HCT116 (cell line): ENCODE measurements at regions not wholly inside any gene's neighbourhood (a gene's known extent, or its start where the extent isn't known, plus 50 kb on each side); places are given as distances from the start of the nearest gene placed in this dataset.

Experiments used
- ATAC-seq: fragments of 200-7000 bp; cut with Tn5 transposase; 2 replicates; pipeline ENCODE4 v1.9.1; 2020; ENCODE audit warnings: mild to moderate bottlenecking, moderate library complexity
- BruUV-seq: library from RNA; stranded (reverse); fragments of 400-500 nt; replicated peaks from 2 replicates; lab custom pipeline; 2021; lab: Mats Ljungman, UMichigan
- CTCF ChIA-PET: fragments of 300-600 bp; sonication (Branson Sonifier 250); formaldehyde crosslinking; loops from one replicate; lab custom pipeline; 2021; ENCODE audit warnings: antibody characterized with exemption; lab: Charles Lee
- POLR2A ChIA-PET: fragments of 300-600, 350-600 bp; sonication (Branson Sonifier 250); formaldehyde crosslinking; loops from one replicate; lab custom pipeline; 2021; ENCODE audit warnings: antibody characterized with exemption; lab: Charles Lee
- RAD21 ChIA-PET, 2 experiments: fragments of 300-600 bp; sonication (Branson Sonifier 250); formaldehyde crosslinking; loops; one replicate each; lab custom pipeline; 2023; ENCODE audit warnings: low total read pairs in 2 of 2; ENCODE audit not compliant: uncharacterized antibody in 2 of 2, unreplicated experiment in 2 of 2, low non-redundant PET in 1 of 2; lab: Charles Lee
- DNase-seq: peaks from one replicate; pipeline ENCODE4 v3.0.0-alpha.2; 2010; ENCODE audit warnings: low read depth, low spot score
- H2AFZ ChIP-seq: fragments of 200-600 bp; shearing (Covaris generic), sonication (generic); 2 replicates; pipeline ENCODE4 v1.6.1; 2017; ENCODE audit warnings: low read depth, mixed run types, mixed read lengths, antibody characterized with exemption, low read length; ENCODE audit not compliant: poor library complexity, severe bottlenecking
- H3K27ac ChIP-seq: 2 replicates; pipeline ENCODE4 v1.5.1; 2012; ENCODE audit warnings: low read depth, low read length
- H3K27me3 ChIP-seq: fragments of 200-600 bp; sonication (generic); 2 replicates; pipeline ENCODE4 v1.6.1; 2016; ENCODE audit warnings: mixed run types, low read length, mixed read lengths; ENCODE audit not compliant: insufficient read depth
- H3K36me3 ChIP-seq, 2 experiments: fragments of 200-500 bp in 1 of 2; fragments of 200-600 bp in 1 of 2; sonication (Bioruptor generic) in 1 of 2; sonication (generic) in 1 of 2; 2 replicates each; pipeline versions ENCODE4 v1.5.1 to v1.6.1; 2014 to 2016; ENCODE audit warnings: low read length in 2 of 2, inconsistent platforms in 1 of 2, mixed read lengths in 1 of 2, mixed run types in 1 of 2; ENCODE audit not compliant: insufficient read depth in 2 of 2, control insufficient read depth in 1 of 2
- H3K4me1 ChIP-seq, 2 experiments: fragments of 200-600 bp in 1 of 2; sonication (generic) in 1 of 2; 2 replicates each; pipeline versions ENCODE4 v1.5.1 to v1.6.1; 2012 to 2017; ENCODE audit warnings: low read length in 2 of 2, inconsistent platforms in 1 of 2, mild to moderate bottlenecking in 1 of 2, mixed read lengths in 1 of 2, mixed run types in 1 of 2, moderate library complexity in 1 of 2; ENCODE audit not compliant: insufficient read depth in 2 of 2, control insufficient read depth in 1 of 2
- H3K4me2 ChIP-seq: fragments of 200-600 bp; sonication (generic); 2 replicates; pipeline ENCODE4 v1.6.1; 2017; ENCODE audit warnings: mixed run types, low read length, mixed read lengths
- H3K4me3 ChIP-seq, 2 experiments: fragments of 200-600 bp in 1 of 2; sonication (generic) in 1 of 2; replicated peaks in 1 of 2; 2 replicates each; pipeline ENCODE4 v1.5.1; 2011 to 2016; ENCODE audit warnings: low read length in 2 of 2, control low read depth in 1 of 2, low read depth in 1 of 2, mild to moderate bottlenecking in 1 of 2, mixed read lengths in 1 of 2, mixed run types in 1 of 2
- H3K79me2 ChIP-seq: fragments of 200-600 bp; sonication (generic); 2 replicates; pipeline ENCODE4 v1.6.1; 2017; ENCODE audit warnings: mild to moderate bottlenecking, mixed run types, low read length, moderate library complexity, mixed read lengths; ENCODE audit not compliant: insufficient read depth
- H3K9ac ChIP-seq: fragments of 200-600 bp; sonication (generic); 2 replicates; pipeline ENCODE4 v1.6.1; 2016; ENCODE audit warnings: low read length, mixed read lengths
- H3K9me2 ChIP-seq: fragments of 200-600 bp; sonication (generic), shearing (Covaris generic); 2 replicates; pipeline ENCODE4 v1.6.1; 2017; ENCODE audit warnings: mixed run types, mild to moderate bottlenecking, moderate library complexity; ENCODE audit not compliant: insufficient read depth
- H3K9me3 ChIP-seq, 2 experiments: fragments of 200-500 bp in 1 of 2; fragments of 200-600 bp in 1 of 2; sonication (Bioruptor generic) in 1 of 2; sonication (generic) in 1 of 2; 2 replicates each; pipeline ENCODE4 v1.6.1; 2014 to 2017; ENCODE audit warnings: low read length in 2 of 2, mixed read lengths in 2 of 2, inconsistent platforms in 1 of 2, low read depth in 1 of 2, mild to moderate bottlenecking in 1 of 2, mixed run types in 1 of 2, moderate library complexity in 1 of 2; ENCODE audit not compliant: control insufficient read depth in 1 of 2, insufficient read depth in 1 of 2
- H4K20me1 ChIP-seq: fragments of 200-600 bp; sonication (generic), shearing (Covaris generic); 2 replicates; pipeline ENCODE4 v1.6.1; 2017; ENCODE audit warnings: mixed run types, mild to moderate bottlenecking, moderate library complexity; ENCODE audit not compliant: insufficient read depth
- ATF3 ChIP-seq: IDR thresholded peaks from 2 replicates; pipeline ENCODE4 v1.6.1; 2012
- CEBPB ChIP-seq: IDR thresholded peaks from 2 replicates; pipeline ENCODE4 v1.6.1; 2012; ENCODE audit warnings: low read depth
- CTCF ChIP-seq, 3 experiments: fragments of 200-600 bp in 1 of 3; sonication (generic) in 1 of 3; IDR thresholded peaks in 2 of 3; conservative IDR thresholded peaks in 1 of 3; 2 replicates each; pipeline ENCODE4 v1.5.1; 2012 to 2017; ENCODE audit warnings: low read depth in 2 of 3, low read length in 2 of 3, antibody characterized with exemption in 1 of 3, borderline replicate concordance in 1 of 3, control low read depth in 1 of 3, mild to moderate bottlenecking in 1 of 3, mixed read lengths in 1 of 3, mixed run types in 1 of 3, moderate library complexity in 1 of 3; ENCODE audit not compliant: insufficient read depth in 1 of 3
- EGR1 ChIP-seq: IDR thresholded peaks from 2 replicates; pipeline ENCODE4 v1.6.1; 2012; ENCODE audit warnings: low read depth
- ELF1 ChIP-seq: IDR thresholded peaks from 2 replicates; pipeline ENCODE4 v1.6.1; 2012; ENCODE audit warnings: low read depth, borderline replicate concordance
- EZH2phosphoT487 ChIP-seq: fragments of 200-600 bp; IDR thresholded peaks from 2 replicates; pipeline ENCODE4 v1.6.1; 2018; ENCODE audit warnings: antibody characterized with exemption, borderline replicate concordance
- FOSL1 ChIP-seq: IDR thresholded peaks from 2 replicates; pipeline ENCODE4 v1.6.1; 2012; ENCODE audit warnings: low read depth
- JUND ChIP-seq: IDR thresholded peaks from 2 replicates; pipeline ENCODE4 v1.6.1; 2012
- POLR2A ChIP-seq: IDR thresholded peaks from 2 replicates; pipeline ENCODE4 v1.7.0; 2011; ENCODE audit warnings: borderline replicate concordance; ENCODE audit not compliant: insufficient read depth, insufficient read length; ENCODE audit errors: extremely low read depth
- RAD21 ChIP-seq: IDR thresholded peaks from 2 replicates; pipeline ENCODE4 v1.6.1; 2012; ENCODE audit warnings: low read depth, mild to moderate bottlenecking
- REST ChIP-seq: IDR thresholded peaks from 2 replicates; pipeline ENCODE4 v1.6.1; 2012; ENCODE audit warnings: low read depth
- SIN3A ChIP-seq: IDR thresholded peaks from 2 replicates; pipeline ENCODE4 v1.6.1; 2012; ENCODE audit warnings: low read depth
- SP1 ChIP-seq: IDR thresholded peaks from 2 replicates; pipeline ENCODE4 v1.6.1; 2012; ENCODE audit warnings: low read depth
- SRF ChIP-seq: IDR thresholded peaks from 2 replicates; pipeline ENCODE4 v1.6.1; 2012; ENCODE audit warnings: low read depth
- TCF7L2 ChIP-seq: IDR thresholded peaks from 2 replicates; pipeline ENCODE4 v1.7.0; 2011; ENCODE audit warnings: borderline replicate concordance, inconsistent platforms; ENCODE audit not compliant: insufficient read depth, insufficient read length; ENCODE audit errors: extremely low read depth
- YY1 ChIP-seq: IDR thresholded peaks from 2 replicates; pipeline ENCODE4 v1.6.1; 2011; ENCODE audit warnings: low read length, low read depth, moderate library complexity, mild to moderate bottlenecking; ENCODE audit not compliant: insufficient replicate concordance; ENCODE audit errors: extremely low read depth
- ZBTB33 ChIP-seq: IDR thresholded peaks from 2 replicates; pipeline ENCODE4 v1.6.1; 2011; ENCODE audit warnings: mild to moderate bottlenecking, low read length, moderate library complexity; ENCODE audit not compliant: insufficient replicate concordance; ENCODE audit errors: extremely low read depth
- ZFX ChIP-seq: fragments of 450-650 bp; IDR thresholded peaks from 2 replicates; pipeline ENCODE4 v1.6.1; 2017
- ZNF274 ChIP-seq: fragments of 200-500 bp; sonication (Bioruptor generic); IDR thresholded peaks from 2 replicates; pipeline ENCODE4 v1.6.1; 2014; ENCODE audit warnings: mild to moderate bottlenecking, low read depth, low read length, inconsistent platforms
- intact Hi-C: fragments of 100-400 bp; cut with micrococcal nuclease; formaldehyde crosslinking; loops from 2 replicates; pipeline ENCODE4 v1.10.0; 2022

GRCh38 chr21:32120230-32120629, 158.6 kb downstream of the MIS18A start:
- Histone ChIP-seq H3K9me2 (no peaks in the 10 kb centered on the region), H2AFZ (no peak overlapping the region), H3K4me3 (no peak overlapping the region), H3K27me3 (peaks cover 46% of the 10 kb centered on the region), H3K36me3 (no peaks in the 10 kb centered on the region), H3K27ac (no peak overlapping the region), H3K9ac (no peak overlapping the region), H3K79me2 (no peaks in the 10 kb centered on the region), H3K4me1 (no peaks in the 10 kb centered on the region), H4K20me1 (no peaks in the 10 kb centered on the region), H3K9me3 (no peaks in the 10 kb centered on the region), H3K4me2 (no peak overlapping the region)
- ChIA-PET CTCF (no interaction called here), RAD21 (no interaction called here), POLR2A (no interaction called here)
- intact Hi-C loops: no loop called here
- TF ChIP-seq CTCF (IDR thresholded peaks at IDR 0.05 in 2 of 3, conservative IDR thresholded peaks at IDR 0.05 in 1 of 3; ENCODE audit: borderline replicate concordance in 1 of 3, insufficient read depth in 1 of 3, low read depth in 2 of 3, low read length in 2 of 3): no peak
- TF ChIP-seq CEBPB: no peak
- TF ChIP-seq REST: no peak
- no peak for TF ChIP-seq RAD21
- TF ChIP-seq JUND: no peak
- TF ChIP-seq FOSL1: no peak
- TF ChIP-seq TCF7L2: no peak
- no peak for TF ChIP-seq EGR1
- no peak for TF ChIP-seq SP1
- TF ChIP-seq ZBTB33: no peak
- no peak for TF ChIP-seq POLR2A
- no peak for TF ChIP-seq ZFX
- TF ChIP-seq ZNF274: no peak
- no peak for TF ChIP-seq SRF
- TF ChIP-seq EZH2phosphoT487: no peak
- TF ChIP-seq ATF3: no peak
- TF ChIP-seq ELF1: no peak
- no peak for TF ChIP-seq YY1
- TF ChIP-seq SIN3A: no peak
- no peak for DNase-seq
- no peak for ATAC-seq
- no TSS peak for BruUV-seq
